Heart right ventricle (tissue), 16 donors: ENCODE measurements at regions not wholly inside any gene's neighbourhood (a gene's known extent, or its start where the extent isn't known, plus 50 kb on each side); places are given as distances from the start of the nearest gene placed in this dataset.

Experiments used
- ATAC-seq, 8 donors: fragments of 200-7000 bp; cut with Tn5 transposase; one replicate each; pipeline ENCODE4 v1.9.1; 2020; ENCODE audit warnings: mild to moderate bottlenecking in 8 of 8, moderate library complexity in 8 of 8, moderate number of reproducible peaks in 1 of 8
- DNase-seq, 2 donors: peaks; one replicate each; pipeline ENCODE4 v3.0.0-alpha.2; 2020
- H3K27ac ChIP-seq, 10 donors: fragments of 200-600 bp; sonication (generic) in 2 of 10; one replicate each; pipeline versions ENCODE4 v1.5.0 to v1.8.0; 2020 to 2022; ENCODE audit warnings: mild to moderate bottlenecking in 3 of 10
- H3K27me3 ChIP-seq, 7 donors: fragments of 200-600 bp; one replicate each; pipeline ENCODE4 v1.8.0; 2021 to 2022; ENCODE audit warnings: mild to moderate bottlenecking in 2 of 7
- H3K36me3 ChIP-seq, 9 donors: fragments of 200-600 bp; sonication (generic) in 1 of 9; one replicate each; pipeline versions ENCODE4 v1.5.0 to v1.8.0; 2020 to 2022; ENCODE audit warnings: mild to moderate bottlenecking in 2 of 9
- H3K4me1 ChIP-seq, 9 donors: fragments of 200-600 bp; sonication (generic) in 1 of 9; one replicate each; pipeline versions ENCODE4 v1.5.0 to v1.8.0; 2020 to 2022; ENCODE audit warnings: mild to moderate bottlenecking in 4 of 9
- H3K4me3 ChIP-seq, 10 donors: fragments of 200-600 bp; sonication (generic) in 2 of 10; one replicate each; pipeline versions ENCODE4 v1.5.0 to v1.8.0; 2020 to 2022; ENCODE audit warnings: mild to moderate bottlenecking in 7 of 10, moderate library complexity in 2 of 10
- H3K9me3 ChIP-seq, 11 donors: fragments of 200-600 bp in 10 of 11; sonication (generic) in 2 of 11; one replicate each; pipeline versions ENCODE4 v1.5.0 to v1.8.0; 2013 to 2022; ENCODE audit warnings: mild to moderate bottlenecking in 2 of 11, control low read depth in 1 of 11, moderate library complexity in 1 of 11
- WGBS, 2 donors: extraction: QIAGEN DNeasy Blood & Tissue Kit; methylation state at CpG; one replicate each; pipeline ENCODE4 v1.1.7; 2013; ENCODE audit warnings: inconsistent platforms in 1 of 2; 5-methylcytosine and 5-hydroxymethylcytosine counted together
- intact Hi-C, 10 donors: fragments of 100-400 bp; cut with DNase I; formaldehyde crosslinking; loops; one replicate each; pipeline versions ENCODE4 v1.11.1 to v1.14.2; 2022
- TF ChIP-seq, protein P1 (sequence below), 9 donors: fragments of 200-600 bp; sonication (generic) in 2 of 9; IDR thresholded peaks; one replicate each; pipeline versions ENCODE4 v1.5.0 to v1.8.0; 2021 to 2022; ENCODE audit warnings: antibody characterized with exemption in 9 of 9, mild to moderate bottlenecking in 5 of 9, moderate library complexity in 1 of 9
- donor health status: Arrhythmogenic right ventricular cardiomyopathy.
- donor health status: ischemic (EF 13 %, LVEDD 7.1; RV severe dilation, severe dysfunction).
- donor health status: healthy with polysubstance abuse.
- donor health status: DM: no; HTN: yes; CAD: no.
- donor health status: DM: no; HTN: no; CAD: no.
- donor health status: ischemic (EF 25% LVEDD 6.9; RV normal size, moderate dysfunction).
- donor health status: ischemic (EF 25% LVEDD 5.7; RV mildly dilated, moderate dysfunction).
- donor health status: healthy.
- donor health status: DM: yes; HTN: yes; CAD: no.
- donor health status: Ischemic cardiomyopathy.
- donor health status: ischemic (EF 35%, LVEDD 5.7; RV mildly dilated, moderate dysfunction).
- donor health status: nonischemic (EF 11% LVEDD 7.7; RV severe dilation, severe dysfunction).
- donor health status: DM: yes; HTN: yes; CAD: no.
- donor health status: PGD.
- donor health status: ischemic (EF 29% LVEDD 5.4; RV normal size, mild dysfunction).
- donor health status: nonischemic (EF 23%, LVEDD 6.1; RV moderate dilation, normal function).

DNA sequence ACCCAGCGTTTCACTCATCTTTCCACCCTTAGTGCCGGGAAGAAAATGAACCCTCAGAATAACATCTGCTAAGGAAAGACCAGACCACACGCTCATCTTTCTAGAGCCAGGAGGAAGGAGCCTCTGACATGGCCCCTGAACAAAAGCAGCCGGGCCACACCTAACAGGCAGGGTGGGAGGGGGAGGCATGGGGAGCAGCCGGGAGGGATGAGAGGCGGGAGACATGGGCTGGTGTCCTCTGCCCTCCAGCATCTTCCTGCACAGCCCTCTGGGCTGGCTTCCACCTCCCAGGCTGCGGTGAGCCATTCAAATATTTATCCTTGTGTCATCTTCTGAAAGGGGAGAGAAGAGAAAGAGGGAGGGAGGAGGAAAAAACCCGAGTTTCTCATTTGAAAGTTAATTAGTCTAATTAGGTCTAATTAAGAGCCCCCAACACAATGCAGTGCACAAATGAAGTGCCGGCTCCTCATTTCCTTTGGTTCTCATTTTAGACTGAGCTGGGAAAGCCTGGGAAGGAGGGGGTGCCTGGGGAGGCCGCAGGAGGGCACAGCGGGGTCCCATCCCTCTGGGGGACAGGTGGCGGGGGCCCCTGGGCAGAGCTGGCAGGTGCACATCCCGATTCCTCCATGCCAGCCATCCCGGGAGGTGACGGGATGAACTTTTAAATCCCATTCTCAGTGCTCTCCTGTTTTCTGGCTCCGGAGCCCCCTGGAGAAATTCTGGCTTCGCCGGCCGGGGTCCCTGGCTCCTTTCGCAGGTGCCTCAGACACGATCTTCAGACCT is 90.5 kb downstream of the ENGASE start:
- WGBS, 2 donors: 52 to 55% methylated on average over 21 of the region's 21 CpGs
- TF ChIP-seq, protein P1, sequence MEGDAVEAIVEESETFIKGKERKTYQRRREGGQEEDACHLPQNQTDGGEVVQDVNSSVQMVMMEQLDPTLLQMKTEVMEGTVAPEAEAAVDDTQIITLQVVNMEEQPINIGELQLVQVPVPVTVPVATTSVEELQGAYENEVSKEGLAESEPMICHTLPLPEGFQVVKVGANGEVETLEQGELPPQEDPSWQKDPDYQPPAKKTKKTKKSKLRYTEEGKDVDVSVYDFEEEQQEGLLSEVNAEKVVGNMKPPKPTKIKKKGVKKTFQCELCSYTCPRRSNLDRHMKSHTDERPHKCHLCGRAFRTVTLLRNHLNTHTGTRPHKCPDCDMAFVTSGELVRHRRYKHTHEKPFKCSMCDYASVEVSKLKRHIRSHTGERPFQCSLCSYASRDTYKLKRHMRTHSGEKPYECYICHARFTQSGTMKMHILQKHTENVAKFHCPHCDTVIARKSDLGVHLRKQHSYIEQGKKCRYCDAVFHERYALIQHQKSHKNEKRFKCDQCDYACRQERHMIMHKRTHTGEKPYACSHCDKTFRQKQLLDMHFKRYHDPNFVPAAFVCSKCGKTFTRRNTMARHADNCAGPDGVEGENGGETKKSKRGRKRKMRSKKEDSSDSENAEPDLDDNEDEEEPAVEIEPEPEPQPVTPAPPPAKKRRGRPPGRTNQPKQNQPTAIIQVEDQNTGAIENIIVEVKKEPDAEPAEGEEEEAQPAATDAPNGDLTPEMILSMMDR (IDR thresholded peaks at IDR 0.05): no peak
- H3K9me3 ChIP-seq: no peaks in the 10 kb centered on the region
- intact Hi-C loops: no loop called here
- H3K4me1 ChIP-seq: no peaks in the 10 kb centered on the region
- H3K4me3 ChIP-seq: no peak overlapping the region
- DNase-seq (no peak), ATAC-seq (no peak)
- peaks cover 0 to 78% (median 56%) of the 10 kb centered on the region in 7 donors for H3K27me3 ChIP-seq
- H3K27ac ChIP-seq: no peak overlapping the region
- no peaks in the 10 kb centered on the region for H3K36me3 ChIP-seq

DNA sequence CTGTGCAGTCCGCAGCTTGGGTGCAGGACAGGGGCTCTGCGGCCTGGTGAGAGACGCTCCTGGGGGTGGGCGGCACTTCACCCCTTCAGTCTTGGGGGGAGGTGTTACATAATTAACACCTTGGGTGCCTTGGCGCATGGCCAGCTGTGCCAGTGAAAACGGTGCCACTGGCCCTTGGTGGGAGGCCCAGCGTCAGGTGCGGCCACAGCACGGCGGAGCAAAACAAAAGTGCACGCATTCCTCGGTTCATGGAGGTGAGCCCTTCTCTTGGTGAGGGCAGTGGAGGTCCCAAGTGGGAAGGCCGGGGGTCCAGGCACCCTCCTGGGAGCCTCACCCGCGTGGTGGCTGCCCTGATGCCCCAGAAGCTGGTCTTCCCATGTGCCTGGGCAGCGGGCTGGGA is 89.8 kb downstream of the ENGASE start:
- Histone ChIP-seq H3K36me3 (no peaks in the 10 kb centered on the region), H3K4me3 (no peak overlapping the region), H3K27ac (no peak overlapping the region), H3K27me3 (peaks cover 0 to 80% (median 62%) of the 10 kb centered on the region in 7 donors), H3K4me1 (no peaks in the 10 kb centered on the region), H3K9me3 (no peaks in the 10 kb centered on the region)
- ATAC-seq: no peak
- TF ChIP-seq, protein P1 (IDR thresholded peaks at IDR 0.05): no peak
- intact Hi-C loops: no loop called here
- 82 to 88% methylated on average over 16 of the region's 16 CpGs for WGBS, 2 donors
- DNase-seq: no peak

DNA sequence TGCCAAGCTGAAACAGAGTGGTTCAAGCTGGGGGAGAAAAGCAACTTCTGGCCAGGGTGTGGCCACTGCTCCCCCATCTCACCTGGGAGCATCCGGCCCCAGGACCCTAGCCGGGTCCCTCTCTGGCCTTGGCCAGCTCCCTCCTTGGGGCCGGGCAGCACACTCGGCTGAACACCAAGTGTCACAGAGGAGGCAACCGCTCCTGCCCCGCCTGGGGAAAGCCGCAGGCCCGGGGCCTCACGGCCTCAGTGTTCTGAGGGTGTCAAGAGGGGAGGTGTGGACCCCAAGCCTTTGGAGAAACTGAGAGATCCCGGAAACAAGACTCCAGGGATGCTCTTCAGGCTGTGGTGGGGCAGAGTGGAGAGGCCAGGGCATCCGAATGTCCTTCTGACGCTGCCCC is 88.4 kb downstream of the ENGASE start:
- H3K27me3 ChIP-seq: peaks cover 0 to 81% (median 65%) of the 10 kb centered on the region in 7 donors

DNA sequence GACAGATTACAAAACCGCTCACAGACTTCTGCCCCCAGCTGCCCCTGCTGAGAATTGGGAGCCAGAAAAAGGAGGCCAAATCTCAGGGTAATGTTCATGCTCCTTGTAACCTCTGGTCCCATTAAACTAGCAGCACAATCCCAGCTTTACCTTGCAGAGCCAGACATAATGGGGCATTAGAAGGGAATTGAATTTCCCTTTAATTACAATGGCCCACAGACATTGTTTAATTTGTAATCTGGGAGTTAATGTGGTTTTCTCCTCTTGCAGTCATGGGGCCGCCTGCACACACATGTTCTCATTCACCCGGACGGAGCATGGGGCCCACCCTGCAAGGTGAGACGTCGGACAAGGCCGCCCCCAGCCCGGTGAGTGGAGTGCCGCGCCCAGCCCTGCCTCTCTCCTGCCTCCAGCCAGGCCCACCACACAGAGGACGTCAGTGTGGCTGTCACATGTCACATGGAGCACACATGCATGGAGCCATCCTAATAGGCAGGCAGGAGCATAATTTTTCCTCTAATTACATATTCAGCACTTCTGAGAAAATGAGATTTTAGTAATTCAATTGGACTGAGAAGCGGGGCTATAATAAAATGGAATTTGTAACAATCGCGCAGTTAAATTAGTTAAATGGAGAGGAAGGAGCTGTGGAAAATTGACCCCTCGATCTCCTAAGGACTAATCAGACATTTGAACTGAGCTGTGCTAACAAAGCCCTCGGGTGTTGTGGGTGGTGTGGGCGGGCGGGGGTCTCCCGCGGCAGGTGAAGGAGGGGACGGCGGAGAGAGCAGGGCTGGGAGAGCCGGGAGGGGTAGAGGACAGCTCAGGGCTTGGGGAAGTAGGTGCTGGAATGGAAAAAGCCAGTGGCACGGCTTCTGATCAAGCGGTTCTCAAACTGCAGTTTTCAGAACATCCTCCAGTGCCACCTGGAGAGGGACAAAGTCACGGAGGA is 87.7 kb downstream of the ENGASE start:
- DNase-seq (no peak), ATAC-seq (no peak)

More for the DNA sequence above, 88.4 kb downstream of the ENGASE start:
- ATAC-seq: no peak
- TF ChIP-seq, protein P1 (IDR thresholded peaks at IDR 0.05): no peak
- Histone ChIP-seq H3K27ac (no peak overlapping the region), H3K4me3 (no peak overlapping the region), H3K4me1 (no peaks in the 10 kb centered on the region), H3K36me3 (no peaks in the 10 kb centered on the region), H3K9me3 (no peaks in the 10 kb centered on the region)
- no peak for DNase-seq
- 76 to 79% methylated on average over 12 of the region's 12 CpGs for WGBS, 2 donors
- intact Hi-C loops: no loop called here

More for the DNA sequence above, 87.7 kb downstream of the ENGASE start:
- intact Hi-C loops: no loop called here
- H3K27ac ChIP-seq: no peak overlapping the region
- 72 to 74% methylated on average over 26 of the region's 26 CpGs for WGBS, 2 donors
- no peaks in the 10 kb centered on the region for H3K36me3 ChIP-seq
- no peaks in the 10 kb centered on the region for H3K4me1 ChIP-seq
- peaks cover 0 to 80% (median 63%) of the 10 kb centered on the region in 7 donors for H3K27me3 ChIP-seq
- no peak overlapping the region for H3K4me3 ChIP-seq
- TF ChIP-seq, protein P1 (IDR thresholded peaks at IDR 0.05): no peak
- no peaks in the 10 kb centered on the region for H3K9me3 ChIP-seq
